ENCODE measurements at regions not wholly inside any gene's neighbourhood (a gene's known extent, or its start where the extent isn't known, plus 50 kb on each side); places are given as distances from the start of the nearest gene placed in this dataset.

DNA sequence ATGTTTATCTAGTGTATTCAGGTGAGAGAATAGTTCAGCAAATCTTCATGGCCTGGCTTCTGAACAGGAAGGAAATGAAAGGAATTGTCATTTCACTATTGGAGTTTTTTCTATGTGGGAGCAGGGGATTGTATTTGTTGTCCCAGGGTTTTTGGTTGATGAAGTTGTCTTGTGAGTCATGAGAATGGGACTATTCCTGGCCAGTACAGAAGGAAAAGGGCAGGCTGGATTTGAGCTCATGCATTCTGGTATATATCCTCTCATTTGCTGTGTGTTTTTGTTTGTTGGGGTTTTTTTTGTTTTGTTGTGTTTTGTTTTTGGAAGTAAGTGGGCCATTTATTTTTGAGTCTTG lies 101.2 kb upstream of the MKLN1 start:
- DNase-seq (no peak), ATAC-seq (no peak)
- H3K27ac Mint-ChIP-seq, result no peak overlapping the region
- H3K4me3 Mint-ChIP-seq, result no peak overlapping the region
- no peaks in the 10 kb centered on the region for H3K9me3 Mint-ChIP-seq
- no peaks in the 10 kb centered on the region for H3K27me3 Mint-ChIP-seq
- peaks cover 48% of the 10 kb centered on the region for H3K4me1 Mint-ChIP-seq

- Mint-ChIP-seq H3K9me3 (no peaks in the 10 kb centered on the region), H3K4me3 (peak overlapping the region; percentile 67 to 77), H3K4me1 (peaks cover 83% of the 10 kb centered on the region), H3K27me3 (no peaks in the 10 kb centered on the region), H3K27ac (peak overlapping the region; percentile 95 to 96)
- DNase-seq, result peak; percentile 72
- peak; percentile 86 for ATAC-seq
Observed at GRCh38 chr7:131231381-131232220, 96.1 kb upstream of the MKLN1 start.

DNA sequence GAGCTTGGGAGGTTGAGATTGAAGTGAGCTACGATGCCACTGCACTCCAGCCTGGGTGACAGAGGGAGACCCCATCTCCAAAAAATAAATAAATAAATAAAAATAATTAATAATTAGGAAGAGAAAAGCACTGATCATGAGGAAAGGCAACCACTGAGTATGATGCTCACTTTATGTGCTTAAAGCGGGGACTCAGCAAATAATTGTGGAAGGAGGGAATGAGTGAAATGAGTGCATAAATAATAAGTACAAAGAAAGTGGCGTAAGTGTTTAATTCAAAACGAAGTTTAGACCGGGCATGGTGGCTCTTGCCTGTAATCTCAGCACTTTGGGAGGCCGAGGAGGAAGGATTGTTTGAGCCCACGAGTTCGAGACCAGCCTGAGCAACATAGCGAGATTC lies 94.9 kb upstream of the MKLN1 start:
- Mint-ChIP-seq H3K9me3 (peaks cover 0 to 8% of the 10 kb centered on the region in 2 donors), H3K27ac (peak overlapping the region; percentile 95 to 96), H3K4me1 (peaks cover 85% of the 10 kb centered on the region), H3K27me3 (no peaks in the 10 kb centered on the region), H3K4me3 (no peak overlapping the region)
- ATAC-seq (no peak), DNase-seq (no peak)

DNA sequence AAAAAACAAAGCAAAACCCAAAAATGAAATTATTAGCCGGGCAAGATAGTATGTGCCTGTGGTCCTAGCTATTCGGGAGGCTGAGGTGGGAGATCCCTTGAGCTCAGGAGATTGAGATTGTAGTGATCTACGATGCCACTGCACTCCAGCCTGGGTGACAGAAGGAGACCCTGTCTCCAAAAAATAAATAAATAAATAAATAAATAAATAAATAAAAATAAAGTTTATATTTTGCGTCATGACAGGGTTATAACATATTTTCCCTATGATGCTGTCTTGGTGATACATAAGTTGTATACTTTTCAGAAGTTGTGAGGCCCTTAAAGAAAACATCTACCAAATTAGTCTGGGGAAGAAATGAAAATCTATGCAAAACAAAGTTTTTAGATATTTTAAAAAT lies 94.5 kb upstream of the MKLN1 start:
- Mint-ChIP-seq H3K4me1 (peaks cover 86% of the 10 kb centered on the region), H3K27me3 (no peaks in the 10 kb centered on the region), H3K27ac (peak overlapping the region in 1 of 2 donors; percentile 96), H3K4me3 (no peak overlapping the region), H3K9me3 (peaks cover 0 to 8% of the 10 kb centered on the region in 2 donors)
- no peak for DNase-seq
- ATAC-seq, result no peak

- peaks cover 0 to 13% of the 10 kb centered on the region in 2 donors for H3K9me3 Mint-ChIP-seq
- H3K27me3 Mint-ChIP-seq, result no peaks in the 10 kb centered on the region
- ATAC-seq (no peak), DNase-seq (no peak)
- peak overlapping the region; percentile 98 for H3K27ac Mint-ChIP-seq
- peak overlapping the region; percentile 70 to 75 for H3K4me3 Mint-ChIP-seq
- peaks cover 79% of the 10 kb centered on the region for H3K4me1 Mint-ChIP-seq
Observed at GRCh38 chr7:131234719-131235488, 92.8 kb upstream of the MKLN1 start.

GRCh38 chr7:131235489-131236317 lies 92.0 kb upstream of the MKLN1 start:
- Mint-ChIP-seq H3K27me3 (no peaks in the 10 kb centered on the region), H3K4me1 (peaks cover 74% of the 10 kb centered on the region), H3K9me3 (peaks cover 0 to 13% of the 10 kb centered on the region in 2 donors), H3K4me3 (peak overlapping the region; percentile 70 to 75), H3K27ac (peak overlapping the region; percentile 98)
- ATAC-seq, result peak; percentile 91
- peak; percentile 68 to 86 for DNase-seq

DNA sequence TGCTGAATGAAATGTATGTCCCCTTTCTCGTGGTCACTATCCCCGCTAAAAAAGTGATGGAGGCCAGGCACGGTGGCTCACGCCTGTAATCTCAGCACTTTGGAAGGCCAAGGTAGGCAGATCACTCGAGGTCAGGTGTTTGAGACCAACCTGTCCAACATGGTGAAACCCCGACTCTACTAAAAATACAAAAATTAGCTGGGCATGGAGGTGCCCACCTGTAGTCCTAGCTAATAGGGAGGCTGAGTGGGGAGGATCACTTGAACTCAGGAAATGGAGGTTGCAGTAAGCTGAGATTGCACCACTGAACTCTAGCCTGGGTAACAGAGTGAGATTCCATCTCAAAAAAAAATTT lies 91.4 kb upstream of the MKLN1 start:
- DNase-seq (no peak), ATAC-seq (no peak)
- Mint-ChIP-seq H3K27ac (peak overlapping the region; percentile 98), H3K27me3 (no peaks in the 10 kb centered on the region), H3K4me1 (peaks cover 68% of the 10 kb centered on the region), H3K9me3 (peaks cover 0 to 13% of the 10 kb centered on the region in 2 donors), H3K4me3 (peak overlapping the region in 1 of 2 donors; percentile 14)

DNA sequence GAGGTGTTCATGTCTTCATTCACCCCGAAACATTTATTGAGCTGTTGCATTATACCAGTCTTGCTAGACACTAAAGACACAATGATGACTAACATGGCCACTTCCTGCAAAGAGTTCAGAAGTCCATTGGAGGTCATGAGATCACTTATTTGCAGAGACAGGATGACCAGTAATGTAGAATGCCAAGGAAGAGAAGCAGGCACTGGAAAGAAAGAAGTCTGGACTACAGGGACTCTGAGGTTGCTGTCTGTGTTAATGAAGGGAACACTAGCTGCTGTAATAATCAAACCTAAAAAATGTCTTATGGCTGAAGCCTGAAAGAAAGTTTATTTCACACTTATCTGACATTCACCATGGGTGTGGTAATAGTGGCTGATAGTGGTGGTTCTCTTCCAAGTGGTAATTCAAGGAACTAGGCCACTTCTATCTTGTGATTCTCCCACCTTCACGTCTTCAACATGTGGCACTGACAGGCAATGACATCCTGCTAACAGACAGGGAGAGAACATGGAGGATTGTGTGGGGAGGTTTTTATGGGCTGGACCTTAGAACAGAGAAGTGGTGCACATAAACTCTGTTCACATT lies 89.2 kb upstream of the MKLN1 start:
- peak in 1 of 2 donors; percentile 7 for DNase-seq
- H3K4me3 Mint-ChIP-seq, result no peak overlapping the region
- H3K27ac Mint-ChIP-seq, result peak overlapping the region; percentile 71 to 88
- peaks cover 0 to 13% of the 10 kb centered on the region in 2 donors for H3K9me3 Mint-ChIP-seq
- H3K4me1 Mint-ChIP-seq, result peaks cover 50% of the 10 kb centered on the region
- H3K27me3 Mint-ChIP-seq, result no peaks in the 10 kb centered on the region
- peak; percentile 44 for ATAC-seq

- DNase-seq (no peak), ATAC-seq (no peak)
- Mint-ChIP-seq H3K4me3 (no peak overlapping the region), H3K4me1 (peaks cover 25% of the 10 kb centered on the region), H3K27me3 (no peaks in the 10 kb centered on the region), H3K27ac (no peak overlapping the region), H3K9me3 (peaks cover 0 to 13% of the 10 kb centered on the region in 2 donors)
Observed at GRCh38 chr7:131241386-131241785, 86.3 kb upstream of the MKLN1 start.

GRCh38 chr7:131242123-131242650 lies 85.5 kb upstream of the MKLN1 start:
- Mint-ChIP-seq H3K9me3 (peaks cover 0 to 10% of the 10 kb centered on the region in 2 donors), H3K4me1 (peaks cover 17% of the 10 kb centered on the region)
- DNase-seq, result no peak

GRCh38 chr7:131244259-131244852 lies 83.3 kb upstream of the MKLN1 start:
- Mint-ChIP-seq H3K9me3 (no peaks in the 10 kb centered on the region), H3K4me1 (no peaks in the 10 kb centered on the region), H3K27ac (no peak overlapping the region), H3K4me3 (no peak overlapping the region), H3K27me3 (peaks cover 9% of the 10 kb centered on the region)
- ATAC-seq (no peak), DNase-seq (no peak)

More at GRCh38 chr7:131242123-131242650, 85.5 kb upstream of the MKLN1 start:
- Mint-ChIP-seq H3K4me3 (no peak overlapping the region), H3K27me3 (no peaks in the 10 kb centered on the region), H3K27ac (no peak overlapping the region)
- no peak for ATAC-seq

- Mint-ChIP-seq H3K27ac (no peak overlapping the region), H3K27me3 (peaks cover 19% of the 10 kb centered on the region), H3K4me1 (no peaks in the 10 kb centered on the region), H3K9me3 (peaks cover 6 to 7% of the 10 kb centered on the region in 2 donors), H3K4me3 (no peak overlapping the region)
- no peak for DNase-seq
- no peak for ATAC-seq
Observed at GRCh38 chr7:131249003-131249402, 78.7 kb upstream of the MKLN1 start.

DNA sequence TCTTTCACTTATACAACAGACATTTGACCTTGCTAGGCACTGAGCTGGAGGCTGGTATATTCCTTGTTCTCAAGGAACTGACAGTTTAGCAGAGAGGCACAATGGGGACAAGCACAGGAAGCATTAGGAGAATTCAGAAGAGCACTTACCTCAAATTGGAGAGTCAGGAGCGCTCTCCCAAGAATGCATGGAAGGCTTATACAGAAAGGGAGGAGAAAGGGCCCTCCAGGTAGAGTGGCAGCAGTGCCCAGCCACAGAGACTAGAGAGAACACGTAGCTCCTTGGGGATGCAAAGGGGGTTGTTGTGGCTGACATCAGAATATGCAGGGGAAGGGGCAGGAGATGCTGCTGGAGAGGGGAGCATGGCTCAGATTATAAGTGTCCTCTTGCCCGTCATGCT lies 78.2 kb upstream of the MKLN1 start:
- no peaks in the 10 kb centered on the region for H3K4me1 Mint-ChIP-seq
- no peak overlapping the region for H3K27ac Mint-ChIP-seq
- ATAC-seq (no peak), DNase-seq (no peak)
- peaks cover 11 to 12% of the 10 kb centered on the region in 2 donors for H3K9me3 Mint-ChIP-seq
- no peak overlapping the region for H3K4me3 Mint-ChIP-seq
- H3K27me3 Mint-ChIP-seq, result peaks cover 19% of the 10 kb centered on the region

GRCh38 chr7:131250331-131250730 lies 77.3 kb upstream of the MKLN1 start:
- no peak overlapping the region for H3K4me3 Mint-ChIP-seq
- DNase-seq (no peak), ATAC-seq (no peak)
- H3K9me3 Mint-ChIP-seq, result peaks cover 18 to 21% of the 10 kb centered on the region in 2 donors
- peaks cover 19% of the 10 kb centered on the region for H3K27me3 Mint-ChIP-seq
- no peaks in the 10 kb centered on the region for H3K4me1 Mint-ChIP-seq
- no peak overlapping the region for H3K27ac Mint-ChIP-seq
